GM23338 (cell line): ENCODE measurements at regions not wholly inside any gene's neighbourhood (a gene's known extent, or its start where the extent isn't known, plus 50 kb on each side); places are given as distances from the start of the nearest gene placed in this dataset.
"Not testable (repeated sequence)": the region's sequence is repeated elsewhere in the genome, so short reads cannot be mapped to it uniquely, and the experiment has no call there.

ENCODE experiments used
- ATAC-seq: fragments of 200-7000 bp; cut with Tn5 transposase; 3 replicates; pipeline ENCODE4 v1.9.1; 2020
- DNase-seq: peaks from one replicate; pipeline ENCODE4 v3.0.0-alpha.2; 2015; ENCODE audit warnings: low spot score
- H2AFZ ChIP-seq: fragments of 200-600 bp; sonication (generic); 2 replicates; pipeline ENCODE4 v1.8.0; 2016; ENCODE audit warnings: antibody characterized with exemption, mild to moderate bottlenecking, moderate library complexity
- H3F3A ChIP-seq: fragments of 200-600 bp; sonication (generic); replicated peaks from 2 replicates; pipeline ENCODE4 v1.8.0; 2017; ENCODE audit warnings: antibody characterized with exemption, mixed run types, low read depth
- H3K27ac ChIP-seq: fragments of 200-600 bp; sonication (generic); 2 replicates; pipeline ENCODE4 v1.6.1; 2016; ENCODE audit warnings: low read depth
- H3K27me3 ChIP-seq: fragments of 200-600 bp; sonication (generic); 2 replicates; pipeline ENCODE4 v1.8.0; 2016; ENCODE audit warnings: mild to moderate bottlenecking, mixed run types, moderate library complexity; ENCODE audit not compliant: insufficient read depth
- H3K36me3 ChIP-seq: fragments of 200-600 bp; sonication (generic); 2 replicates; pipeline ENCODE4 v1.8.0; 2016; ENCODE audit warnings: mild to moderate bottlenecking; ENCODE audit not compliant: insufficient read depth
- H3K4me1 ChIP-seq: fragments of 200-600 bp; sonication (generic); 2 replicates; pipeline ENCODE4 v1.8.0; 2016; ENCODE audit warnings: mild to moderate bottlenecking, moderate library complexity; ENCODE audit not compliant: insufficient read depth
- H3K4me2 ChIP-seq: fragments of 200-600 bp; sonication (generic); 2 replicates; pipeline ENCODE4 v1.7.1; 2017; ENCODE audit warnings: mixed run types
- H3K4me3 ChIP-seq: fragments of 200-600 bp; sonication (generic); 2 replicates; pipeline ENCODE4 v1.6.1; 2016; ENCODE audit warnings: mixed run types
- H3K79me2 ChIP-seq: fragments of 200-600 bp; sonication (generic); replicated peaks from 2 replicates; pipeline ENCODE4 v1.8.0; 2017; ENCODE audit warnings: mild to moderate bottlenecking; ENCODE audit not compliant: insufficient read depth
- H3K9me2 ChIP-seq: fragments of 200-600 bp; sonication (generic); 2 replicates; pipeline ENCODE4 v1.8.0; 2017; ENCODE audit not compliant: insufficient read depth
- H4K20me1 ChIP-seq: fragments of 200-600 bp; sonication (generic); replicated peaks from 2 replicates; pipeline ENCODE4 v1.8.0; 2017; ENCODE audit warnings: mild to moderate bottlenecking; ENCODE audit not compliant: insufficient read depth
- H3K27ac Mint-ChIP-seq: 2 replicates; pipeline ENCODE4 v1.8.0; 2020; ENCODE audit warnings: inconsistent platforms, mild to moderate bottlenecking, moderate library complexity, mixed read lengths
- H3K27me3 Mint-ChIP-seq: 3 replicates; pipeline ENCODE4 v1.8.0; 2022; ENCODE audit warnings: low read depth, mild to moderate bottlenecking, moderate library complexity, mixed read lengths, inconsistent platforms; ENCODE audit not compliant: insufficient read depth, poor library complexity
- H3K36me3 Mint-ChIP-seq: 3 replicates; pipeline ENCODE4 v1.8.0; 2021; ENCODE audit warnings: low read depth, mild to moderate bottlenecking, inconsistent platforms, moderate library complexity, mixed read lengths
- H3K4me1 Mint-ChIP-seq: 3 replicates; pipeline ENCODE4 v1.8.0; 2020; ENCODE audit warnings: mild to moderate bottlenecking, inconsistent platforms, mixed read lengths
- H3K4me3 Mint-ChIP-seq: 3 replicates; pipeline ENCODE4 v1.8.0; 2021; ENCODE audit warnings: moderate library complexity, mild to moderate bottlenecking, inconsistent platforms, mixed read lengths
- H3K9me3 Mint-ChIP-seq: 3 replicates; pipeline ENCODE4 v1.8.0; 2020; ENCODE audit warnings: moderate library complexity, mild to moderate bottlenecking, inconsistent platforms, mixed read lengths
- CREB1 ChIP-seq: fragments of 250-450 bp; sonication (Bioruptor Pico); IDR thresholded peaks from 2 replicates; pipeline ENCODE4 v1.5.0; 2020; ENCODE audit warnings: low read depth, mild to moderate bottlenecking, moderate library complexity
- ETS1 ChIP-seq: IDR thresholded peaks from 2 replicates; pipeline ENCODE4 v1.6.1; 2016; ENCODE audit warnings: antibody characterized with exemption
- JUNB ChIP-seq: IDR thresholded peaks from one replicate; pipeline ENCODE4 v1.6.1; 2016; ENCODE audit warnings: antibody characterized with exemption; ENCODE audit not compliant: unreplicated experiment
- NANOG ChIP-seq: IDR thresholded peaks from 2 replicates; pipeline ENCODE4 v1.6.1; 2016; ENCODE audit warnings: antibody characterized with exemption, borderline replicate concordance
- POLR2AphosphoS5 ChIP-seq: IDR thresholded peaks from 2 replicates; pipeline ENCODE4 v1.6.1; 2016; ENCODE audit warnings: antibody characterized with exemption, low read depth
- REST ChIP-seq: IDR thresholded peaks from one replicate; pipeline ENCODE4 v1.6.1; 2018; ENCODE audit warnings: antibody characterized with exemption; ENCODE audit not compliant: unreplicated experiment
- STAT1 ChIP-seq: IDR thresholded peaks from one replicate; pipeline ENCODE4 v1.6.1; 2016; ENCODE audit warnings: antibody characterized with exemption; ENCODE audit not compliant: unreplicated experiment
- ZNF114 ChIP-seq: fragments of 250-450 bp; sonication (Bioruptor Pico); IDR thresholded peaks from 2 replicates; pipeline ENCODE4 v1.5.0; 2020; ENCODE audit warnings: mild to moderate bottlenecking, moderate library complexity
- TF ChIP-seq, protein P1 (sequence below), 2 experiments: fragments of 200-600 bp in 1 of 2; sonication (generic) in 1 of 2; conservative IDR thresholded peaks; 2 replicates each; pipeline versions ENCODE4 v1.5.1 to v1.6.1; 2016 to 2017; ENCODE audit warnings: antibody characterized with exemption in 2 of 2, low read depth in 2 of 2, mild to moderate bottlenecking in 2 of 2, moderate library complexity in 1 of 2

DNA sequence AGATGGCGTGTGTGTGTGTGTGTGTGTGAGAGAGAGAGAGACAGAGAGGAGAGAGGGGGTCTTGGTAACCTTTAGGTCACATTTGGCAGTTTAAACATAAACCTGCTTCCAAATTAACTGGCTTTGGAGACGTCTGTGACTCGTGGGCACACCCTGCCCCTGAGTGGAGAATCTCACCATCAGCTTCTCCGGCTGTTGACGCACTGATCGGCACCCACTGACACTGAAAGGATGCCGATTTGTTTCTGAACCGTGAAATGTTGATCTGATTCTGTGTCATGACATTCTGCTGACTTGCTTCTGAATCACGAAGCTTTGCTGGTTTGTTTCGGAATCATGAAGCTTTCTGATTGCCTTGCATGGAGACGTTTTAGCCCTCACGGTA lies 114.7 kb downstream of the RTP5 start:
- Mint-ChIP-seq H3K4me3 (no peak overlapping the region), H3K27me3 (peaks cover 8% of the 10 kb centered on the region), H3K4me1 (no peaks in the 10 kb centered on the region), H3K9me3 (peaks cover 9% of the 10 kb centered on the region), H3K27ac (no peak overlapping the region), H3K36me3 (0 out of 3 replicates have a peak, but pooled peaks cover 3% of the 10 kb centered on the region)
- Histone ChIP-seq H3F3A (no peaks in the 10 kb centered on the region), H3K27ac (no peak overlapping the region), H3K79me2 (no peaks in the 10 kb centered on the region), H3K4me2 (no peak overlapping the region), H3K4me1 (no peaks in the 10 kb centered on the region), H3K4me3 (no peak overlapping the region), H2AFZ (no peak overlapping the region), H3K27me3 (no peaks in the 10 kb centered on the region), H3K36me3 (no peaks in the 10 kb centered on the region), H4K20me1 (no peaks in the 10 kb centered on the region), H3K9me2 (no peaks in the 10 kb centered on the region)
- ATAC-seq = no peak
- DNase-seq = no peak
- no peak for TF ChIP-seq STAT1
- no peak for TF ChIP-seq ZNF114 (CRISPR knock-in tag)
- no peak for TF ChIP-seq NANOG

DNA sequence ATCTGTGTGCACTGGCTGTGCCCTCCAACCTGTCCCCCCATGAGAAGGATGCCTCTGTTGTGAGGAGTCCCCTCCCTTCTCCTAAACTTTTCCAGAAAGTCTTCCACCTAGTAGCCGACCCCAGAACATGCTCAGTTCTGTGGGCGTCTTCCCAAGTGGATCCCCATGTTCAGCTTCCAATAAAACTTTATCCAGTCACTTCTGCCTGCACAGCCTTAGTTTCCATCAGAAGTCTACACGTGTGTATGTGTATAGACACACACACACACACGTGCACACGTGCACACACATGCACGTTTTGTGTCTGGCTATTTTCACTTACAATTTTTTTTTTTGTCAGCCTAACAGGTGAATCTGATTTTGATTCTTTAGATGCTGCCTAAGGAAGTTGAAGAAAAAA lies 115.1 kb downstream of the RTP5 start:
- no peaks in the 10 kb centered on the region for H3K4me1 Mint-ChIP-seq
- no peak for TF ChIP-seq STAT1
- no peak for TF ChIP-seq REST
- no peak for TF ChIP-seq ZNF114 (CRISPR knock-in tag)
- TF ChIP-seq ETS1 = no peak
- no peak for TF ChIP-seq CREB1 (CRISPR knock-in tag)
- no peak for TF ChIP-seq NANOG
- TF ChIP-seq JUNB = no peak
- TF ChIP-seq, protein P1, sequence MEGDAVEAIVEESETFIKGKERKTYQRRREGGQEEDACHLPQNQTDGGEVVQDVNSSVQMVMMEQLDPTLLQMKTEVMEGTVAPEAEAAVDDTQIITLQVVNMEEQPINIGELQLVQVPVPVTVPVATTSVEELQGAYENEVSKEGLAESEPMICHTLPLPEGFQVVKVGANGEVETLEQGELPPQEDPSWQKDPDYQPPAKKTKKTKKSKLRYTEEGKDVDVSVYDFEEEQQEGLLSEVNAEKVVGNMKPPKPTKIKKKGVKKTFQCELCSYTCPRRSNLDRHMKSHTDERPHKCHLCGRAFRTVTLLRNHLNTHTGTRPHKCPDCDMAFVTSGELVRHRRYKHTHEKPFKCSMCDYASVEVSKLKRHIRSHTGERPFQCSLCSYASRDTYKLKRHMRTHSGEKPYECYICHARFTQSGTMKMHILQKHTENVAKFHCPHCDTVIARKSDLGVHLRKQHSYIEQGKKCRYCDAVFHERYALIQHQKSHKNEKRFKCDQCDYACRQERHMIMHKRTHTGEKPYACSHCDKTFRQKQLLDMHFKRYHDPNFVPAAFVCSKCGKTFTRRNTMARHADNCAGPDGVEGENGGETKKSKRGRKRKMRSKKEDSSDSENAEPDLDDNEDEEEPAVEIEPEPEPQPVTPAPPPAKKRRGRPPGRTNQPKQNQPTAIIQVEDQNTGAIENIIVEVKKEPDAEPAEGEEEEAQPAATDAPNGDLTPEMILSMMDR (conservative IDR thresholded peaks at IDR 0.05; ENCODE audit: low read depth in 2 of 2) = no peak
- TF ChIP-seq POLR2AphosphoS5 = no peak

GRCh38 chr2:241985161-241985985 lies 115.8 kb downstream of the RTP5 start:
- not testable (repeated sequence) for H4K20me1 ChIP-seq, H2AFZ ChIP-seq, H3K9me2 ChIP-seq, H3K27me3 ChIP-seq, H3K4me1 Mint-ChIP-seq, DNase-seq, ATAC-seq, H3K27ac ChIP-seq, H3K4me2 ChIP-seq, H3K27ac Mint-ChIP-seq, H3K36me3 ChIP-seq, H3K4me3 Mint-ChIP-seq, H3K27me3 Mint-ChIP-seq, H3F3A ChIP-seq, H3K36me3 Mint-ChIP-seq, H3K4me3 ChIP-seq, H3K4me1 ChIP-seq, H3K79me2 ChIP-seq
- H3K9me3 Mint-ChIP-seq = peaks cover 17% of the 10 kb centered on the region

More for the DNA sequence above, 115.1 kb downstream of the RTP5 start:
- no peaks in the 10 kb centered on the region for H3K4me1 ChIP-seq
- no peaks in the 10 kb centered on the region for H3K9me2 ChIP-seq
- H3K27me3 ChIP-seq = no peaks in the 10 kb centered on the region
- Mint-ChIP-seq H3K27ac (no peak overlapping the region), H3K36me3 (0 out of 3 replicates have a peak, but pooled peaks cover 3% of the 10 kb centered on the region), H3K4me3 (no peak overlapping the region), H3K9me3 (peaks cover 10% of the 10 kb centered on the region), H3K27me3 (peaks cover 8% of the 10 kb centered on the region)
- DNase-seq = no peak
- H3K4me2 ChIP-seq = no peak overlapping the region
- H4K20me1 ChIP-seq = no peaks in the 10 kb centered on the region
- no peaks in the 10 kb centered on the region for H3F3A ChIP-seq
- no peak overlapping the region for H2AFZ ChIP-seq
- H3K79me2 ChIP-seq = no peaks in the 10 kb centered on the region
- H3K27ac ChIP-seq = no peak overlapping the region
- no peaks in the 10 kb centered on the region for H3K36me3 ChIP-seq
- H3K4me3 ChIP-seq = no peak overlapping the region
- no peak for ATAC-seq
